H9 (cell line): ENCODE measurements at regions not wholly inside any gene's neighbourhood (a gene's known extent, or its start where the extent isn't known, plus 50 kb on each side); places are given as distances from the start of the nearest gene placed in this dataset.

Experiments
- DNase-seq: peaks from one replicate; pipeline ENCODE4 v3.0.0-alpha.2; 2017
- H2AFZ ChIP-seq: one replicate; pipeline ENCODE4 v1.6.1; 2013; ENCODE audit warnings: mild to moderate bottlenecking, low read length, control low read depth, moderate library complexity
- H2AK5ac ChIP-seq: 2 replicates; pipeline ENCODE4 v1.6.1; 2013; ENCODE audit warnings: low read length, control low read depth, mixed read lengths; ENCODE audit not compliant: insufficient read length
- H2BK120ac ChIP-seq: one replicate; pipeline ENCODE4 v1.6.1; 2013; ENCODE audit warnings: low read depth, mild to moderate bottlenecking, low read length, control low read depth, inconsistent platforms; ENCODE audit not compliant: poor library complexity, severe bottlenecking
- H2BK12ac ChIP-seq: 2 replicates; pipeline ENCODE4 v1.6.1; 2013; ENCODE audit warnings: low read length, control low read depth, mixed read lengths, low read depth; ENCODE audit not compliant: insufficient read length
- H2BK15ac ChIP-seq: 2 replicates; pipeline ENCODE4 v1.6.1; 2013; ENCODE audit warnings: low read depth, low read length, control low read depth
- H2BK20ac ChIP-seq: one replicate; pipeline ENCODE4 v1.6.1; 2013; ENCODE audit warnings: low read depth, mild to moderate bottlenecking, low read length, control low read depth, inconsistent platforms; ENCODE audit not compliant: poor library complexity, severe bottlenecking
- H2BK5ac ChIP-seq: 2 replicates; pipeline ENCODE4 v1.6.1; 2013; ENCODE audit warnings: low read length, control low read depth, mixed read lengths; ENCODE audit not compliant: insufficient read length
- H3K14ac ChIP-seq: 2 replicates; pipeline ENCODE4 v1.6.1; 2013; ENCODE audit warnings: low read length, control low read depth; ENCODE audit not compliant: insufficient read depth
- H3K18ac ChIP-seq: 2 replicates; pipeline ENCODE4 v1.6.1; 2013; ENCODE audit warnings: low read depth, mild to moderate bottlenecking, mixed read lengths, low read length, control low read depth; ENCODE audit not compliant: insufficient read length
- H3K23ac ChIP-seq: 2 replicates; pipeline ENCODE4 v1.6.1; 2013; ENCODE audit warnings: low read length, control low read depth, mixed read lengths, low read depth; ENCODE audit not compliant: insufficient read length
- H3K23me2 ChIP-seq: 2 replicates; pipeline ENCODE4 v1.6.1; 2013; ENCODE audit warnings: low read depth, mild to moderate bottlenecking, mixed read lengths, low read length, control low read depth; ENCODE audit not compliant: insufficient read length, poor library complexity, severe bottlenecking
- H3K27ac ChIP-seq: 2 replicates; pipeline ENCODE4 v1.5.1; 2013; ENCODE audit warnings: low read length, control low read depth, mixed read lengths, low read depth; ENCODE audit not compliant: insufficient read length
- H3K27me3 ChIP-seq: 2 replicates; pipeline ENCODE4 v1.6.1; 2013; ENCODE audit warnings: low read length, control low read depth, inconsistent platforms; ENCODE audit not compliant: insufficient read depth
- H3K4ac ChIP-seq: 2 replicates; pipeline ENCODE4 v1.6.1; 2013; ENCODE audit warnings: low read depth, mild to moderate bottlenecking, control low read depth, inconsistent platforms, low read length, moderate library complexity
- H3K4me1 ChIP-seq: 2 replicates; pipeline ENCODE4 v1.6.1; 2013; ENCODE audit warnings: low read length, control low read depth, inconsistent platforms; ENCODE audit not compliant: insufficient read depth
- H3K4me2 ChIP-seq: 2 replicates; pipeline ENCODE4 v1.6.1; 2013; ENCODE audit warnings: low read length, control low read depth, mixed read lengths; ENCODE audit not compliant: insufficient read length, insufficient read depth
- H3K56ac ChIP-seq: 2 replicates; pipeline ENCODE4 v1.6.1; 2013; ENCODE audit warnings: low read depth, mild to moderate bottlenecking, mixed read lengths, low read length, control low read depth; ENCODE audit not compliant: insufficient read length
- H3K79me1 ChIP-seq: 2 replicates; pipeline ENCODE4 v1.6.1; 2013; ENCODE audit warnings: low read depth, mild to moderate bottlenecking, moderate library complexity, low read length, control low read depth, inconsistent platforms; ENCODE audit not compliant: insufficient read depth, poor library complexity, severe bottlenecking
- H3K79me2 ChIP-seq: 2 replicates; pipeline ENCODE4 v1.6.1; 2013; ENCODE audit warnings: low read length, control low read depth, inconsistent platforms; ENCODE audit not compliant: insufficient read depth
- H3K9ac ChIP-seq: 2 replicates; pipeline ENCODE4 v1.6.1; 2013; ENCODE audit warnings: low read length, control low read depth, mixed read lengths; ENCODE audit not compliant: insufficient read length; ENCODE audit errors: extremely low read depth
- H3K9me3 ChIP-seq: one replicate; pipeline ENCODE4 v1.6.1; 2013; ENCODE audit warnings: low read depth, low read length, inconsistent platforms; ENCODE audit not compliant: control insufficient read depth
- H3T11ph ChIP-seq: one replicate; pipeline ENCODE4 v1.6.1; 2013; ENCODE audit warnings: mild to moderate bottlenecking, low read length, control low read depth, inconsistent platforms
- H4K20me1 ChIP-seq: one replicate; pipeline ENCODE4 v1.6.1; 2013; ENCODE audit not compliant: control insufficient read depth, insufficient read length, insufficient read depth
- H4K5ac ChIP-seq: 2 replicates; pipeline ENCODE4 v1.6.1; 2013; ENCODE audit warnings: low read depth, mild to moderate bottlenecking, mixed read lengths, low read length, control low read depth; ENCODE audit not compliant: insufficient read length
- H4K8ac ChIP-seq: replicated peaks from 2 replicates; pipeline ENCODE4 v1.6.1; 2013; ENCODE audit warnings: low read length, control low read depth, mixed read lengths, low read depth; ENCODE audit not compliant: insufficient read length
- H4K91ac ChIP-seq: 2 replicates; pipeline ENCODE4 v1.6.1; 2013; ENCODE audit warnings: low read depth, mild to moderate bottlenecking, moderate library complexity, mixed read lengths, low read length, control low read depth; ENCODE audit not compliant: insufficient read length
- H3K27ac Mint-ChIP-seq, 3 experiments: 2 replicates in 2 of 3; 3 replicates in 1 of 3; pipeline ENCODE4 v1.8.0; 2020 to 2021; ENCODE audit warnings: mixed read lengths in 3 of 3, mild to moderate bottlenecking in 1 of 3, moderate library complexity in 1 of 3
- H3K27me3 Mint-ChIP-seq: 2 replicates; pipeline ENCODE4 v1.8.0; 2021; ENCODE audit warnings: low read depth, mild to moderate bottlenecking, moderate library complexity, mixed read lengths
- H3K36me3 Mint-ChIP-seq, 3 experiments: 2 replicates in 2 of 3; 3 replicates in 1 of 3; pipeline ENCODE4 v1.8.0; 2020 to 2021; ENCODE audit warnings: low read depth in 3 of 3, mixed read lengths in 3 of 3; ENCODE audit not compliant: insufficient read depth in 1 of 3
- H3K4me1 Mint-ChIP-seq, 2 experiments: 2 replicates each; pipeline ENCODE4 v1.8.0; 2020; ENCODE audit warnings: mixed read lengths in 2 of 2
- H3K4me3 Mint-ChIP-seq, 2 experiments: 2 replicates in 1 of 2; 3 replicates in 1 of 2; pipeline ENCODE4 v1.8.0; 2020 to 2021; ENCODE audit warnings: mild to moderate bottlenecking in 2 of 2, mixed read lengths in 2 of 2, moderate library complexity in 1 of 2
- H3K9me3 Mint-ChIP-seq, 2 experiments: 2 replicates in 1 of 2; 3 replicates in 1 of 2; pipeline ENCODE4 v1.8.0; 2020; ENCODE audit warnings: mild to moderate bottlenecking in 2 of 2, mixed read lengths in 2 of 2, moderate library complexity in 1 of 2
- WGBS: extraction: QIAGEN DNeasy Blood & Tissue Kit; methylation state at CpG from one replicate; pipeline ENCODE4 v1.1.7; 2013; ENCODE audit warnings: missing lambda C conversion rate, low lambda C conversion rate, mixed read lengths; ENCODE audit not compliant: insufficient read length; ENCODE audit errors: extremely low coverage; 5-methylcytosine and 5-hydroxymethylcytosine counted together
- TF ChIP-seq, protein P1 (sequence below): fragments of 200-600 bp; sonication (generic); conservative IDR thresholded peaks from 3 replicates; pipeline ENCODE4 v1.8.0; 2021; ENCODE audit warnings: antibody characterized with exemption, mild to moderate bottlenecking

DNA sequence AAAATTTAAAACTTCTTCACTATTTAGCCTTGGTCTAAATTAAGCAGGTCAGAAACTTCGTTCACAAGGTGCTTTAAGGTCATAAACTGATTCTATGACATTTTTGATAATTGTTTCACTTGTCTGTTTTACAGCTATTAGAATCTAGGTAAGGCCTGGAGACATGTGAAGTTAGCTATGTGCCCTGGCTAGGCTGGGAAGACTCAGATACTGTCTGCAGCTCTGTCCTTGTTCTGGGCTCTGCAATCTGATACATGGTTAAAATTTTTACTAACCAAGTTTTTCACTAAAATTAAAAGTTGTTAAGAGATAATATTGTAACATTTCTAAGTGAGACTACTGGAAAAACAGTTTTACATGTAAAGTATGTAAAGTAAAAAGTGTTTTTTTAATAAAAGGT, 479.6 kb upstream of the EPHA6 start:
- no peaks in the 10 kb centered on the region; the same call in 1 of the 2 replicates for H3K27me3 Mint-ChIP-seq
- no CpG with 5 or more reads among the region's 1 CpG for WGBS

More for the DNA sequence above, 479.6 kb upstream of the EPHA6 start:
- Histone ChIP-seq H2AK5ac (no peak overlapping the region), H3K4me2 (no peak overlapping the region), H2BK20ac (no peak overlapping the region), H3T11ph (no peak overlapping the region), H2BK5ac (no peak overlapping the region), H4K5ac (no peak overlapping the region), H4K91ac (no peak overlapping the region), H3K79me1 (no peaks in the 10 kb centered on the region), H3K79me2 (no peaks in the 10 kb centered on the region), H3K18ac (no peak overlapping the region), H2BK12ac (no peak overlapping the region), H3K23me2 (no peaks in the 10 kb centered on the region), H3K4me1 (no peaks in the 10 kb centered on the region), H2BK15ac (no peak overlapping the region), H4K8ac (no peak overlapping the region), H3K27me3 (no peaks in the 10 kb centered on the region), H4K20me1 (no peaks in the 10 kb centered on the region), H3K23ac (no peak overlapping the region), H2BK120ac (no peak overlapping the region), H2AFZ (no peak overlapping the region), H3K9ac (no peak overlapping the region), H3K4ac (no peak overlapping the region), H3K27ac (no peak overlapping the region), H3K9me3 (no peaks in the 10 kb centered on the region), H3K56ac (no peak overlapping the region), H3K14ac (no peak overlapping the region)
- no peak overlapping the region for H3K4me3 Mint-ChIP-seq
- peaks cover 10 to 13% of the 10 kb centered on the region in 2 experiments for H3K4me1 Mint-ChIP-seq
- H3K36me3 Mint-ChIP-seq, result no peaks in the 10 kb centered on the region; a peak in 1 of 7 replicates
- TF ChIP-seq, protein P1, sequence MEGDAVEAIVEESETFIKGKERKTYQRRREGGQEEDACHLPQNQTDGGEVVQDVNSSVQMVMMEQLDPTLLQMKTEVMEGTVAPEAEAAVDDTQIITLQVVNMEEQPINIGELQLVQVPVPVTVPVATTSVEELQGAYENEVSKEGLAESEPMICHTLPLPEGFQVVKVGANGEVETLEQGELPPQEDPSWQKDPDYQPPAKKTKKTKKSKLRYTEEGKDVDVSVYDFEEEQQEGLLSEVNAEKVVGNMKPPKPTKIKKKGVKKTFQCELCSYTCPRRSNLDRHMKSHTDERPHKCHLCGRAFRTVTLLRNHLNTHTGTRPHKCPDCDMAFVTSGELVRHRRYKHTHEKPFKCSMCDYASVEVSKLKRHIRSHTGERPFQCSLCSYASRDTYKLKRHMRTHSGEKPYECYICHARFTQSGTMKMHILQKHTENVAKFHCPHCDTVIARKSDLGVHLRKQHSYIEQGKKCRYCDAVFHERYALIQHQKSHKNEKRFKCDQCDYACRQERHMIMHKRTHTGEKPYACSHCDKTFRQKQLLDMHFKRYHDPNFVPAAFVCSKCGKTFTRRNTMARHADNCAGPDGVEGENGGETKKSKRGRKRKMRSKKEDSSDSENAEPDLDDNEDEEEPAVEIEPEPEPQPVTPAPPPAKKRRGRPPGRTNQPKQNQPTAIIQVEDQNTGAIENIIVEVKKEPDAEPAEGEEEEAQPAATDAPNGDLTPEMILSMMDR, result no peak
- H3K9me3 Mint-ChIP-seq, result no peaks in the 10 kb centered on the region; a peak in 1 of 5 replicates
- no peak for DNase-seq
- no peak overlapping the region for H3K27ac Mint-ChIP-seq
